Thyroid gland (tissue), 4 donors: ENCODE measurements at regions not wholly inside any gene's neighbourhood (a gene's known extent, or its start where the extent isn't known, plus 50 kb on each side); places are given as distances from the start of the nearest gene placed in this dataset.
"Not testable (repeated sequence)": the region's sequence is repeated elsewhere in the genome, so short reads cannot be mapped to it uniquely, and the experiment has no call there.

Source experiments
- DNase-seq, 2 donors: peaks; one replicate each; pipeline ENCODE4 v3.0.0-alpha.2; 2019
- H3K27ac ChIP-seq, 3 donors: fragments of 200-600 bp; sonication (generic); 1 replicate in 2 of 3; 2 replicates in 1 of 3; pipeline ENCODE4 v1.5.1; 2016 to 2019; ENCODE audit warnings: mild to moderate bottlenecking in 1 of 3, moderate library complexity in 1 of 3
- H3K27me3 ChIP-seq: fragments of 200-600 bp; sonication (generic); one replicate; pipeline ENCODE4 v1.5.1; 2019
- H3K36me3 ChIP-seq, 2 donors: fragments of 200-600 bp; sonication (generic); one replicate each; pipeline ENCODE4 v1.5.1; 2016 to 2019
- H3K4me1 ChIP-seq, 2 donors: fragments of 200-600 bp; sonication (generic); one replicate each; pipeline ENCODE4 v1.5.1; 2017 to 2019
- H3K4me3 ChIP-seq, 3 donors: fragments of 200-600 bp; sonication (generic); replicated peaks in 1 of 3; 1 replicate in 2 of 3; 2 replicates in 1 of 3; pipeline ENCODE4 v1.5.1; 2016; ENCODE audit warnings: mild to moderate bottlenecking in 1 of 3
- H3K9me3 ChIP-seq: fragments of 200-600 bp; sonication (generic); one replicate; pipeline ENCODE4 v1.5.1; 2017
- POLR2A ChIP-seq, 2 donors: fragments of 450-650 bp; IDR thresholded peaks; one replicate each; pipeline ENCODE4 v1.6.1; 2017; ENCODE audit warnings: antibody characterized with exemption in 2 of 2, mild to moderate bottlenecking in 2 of 2, moderate library complexity in 1 of 2
- WGBS, 2 donors: methylation state at CpG; one replicate each; pipeline ENCODE4 v1.1.5; 2017; 5-methylcytosine and 5-hydroxymethylcytosine counted together
- intact Hi-C: fragments of 100-400 bp; cut with DNase I; formaldehyde crosslinking; loops from one replicate; pipeline ENCODE4 v1.15.1; 2023
- TF ChIP-seq, protein P1 (sequence below), 6 experiments: fragments of 200-600 bp in 3 of 6; fragments of 450-650 bp in 3 of 6; sonication (generic) in 3 of 6; IDR thresholded peaks; one replicate each; pipeline ENCODE4 v1.5.1; 2016 to 2019; ENCODE audit warnings: antibody characterized with exemption in 6 of 6, mild to moderate bottlenecking in 2 of 6, inconsistent platforms in 1 of 6, moderate library complexity in 1 of 6

DNA sequence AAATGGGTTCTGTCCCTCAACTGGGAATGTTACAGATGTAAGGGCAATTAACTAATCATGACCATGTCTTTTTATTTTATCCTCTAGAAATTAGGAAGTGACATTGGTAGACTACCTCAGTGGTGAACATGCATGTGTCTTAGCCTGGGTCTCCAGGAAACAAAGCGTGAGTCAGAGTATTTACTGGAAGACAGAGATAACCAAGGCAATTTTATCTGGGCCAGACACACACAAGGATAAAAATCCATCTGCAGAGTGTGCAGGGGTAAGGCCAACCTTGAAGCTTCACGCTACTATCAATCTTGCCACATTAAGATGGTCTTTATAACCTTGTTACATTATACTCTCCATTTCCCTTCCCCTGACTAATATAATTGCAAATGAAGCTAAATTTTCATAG, 487.5 kb downstream of the SUCLG1 start:
- Histone ChIP-seq H3K9me3 (no peaks in the 10 kb centered on the region), H3K27me3 (no peaks in the 10 kb centered on the region), H3K4me1 (no peaks in the 10 kb centered on the region), H3K27ac (no peak overlapping the region), H3K4me3 (no peak overlapping the region), H3K36me3 (no peaks in the 10 kb centered on the region)
- intact Hi-C loops, result no loop called here
- DNase-seq, result no peak
- TF ChIP-seq, protein P1, sequence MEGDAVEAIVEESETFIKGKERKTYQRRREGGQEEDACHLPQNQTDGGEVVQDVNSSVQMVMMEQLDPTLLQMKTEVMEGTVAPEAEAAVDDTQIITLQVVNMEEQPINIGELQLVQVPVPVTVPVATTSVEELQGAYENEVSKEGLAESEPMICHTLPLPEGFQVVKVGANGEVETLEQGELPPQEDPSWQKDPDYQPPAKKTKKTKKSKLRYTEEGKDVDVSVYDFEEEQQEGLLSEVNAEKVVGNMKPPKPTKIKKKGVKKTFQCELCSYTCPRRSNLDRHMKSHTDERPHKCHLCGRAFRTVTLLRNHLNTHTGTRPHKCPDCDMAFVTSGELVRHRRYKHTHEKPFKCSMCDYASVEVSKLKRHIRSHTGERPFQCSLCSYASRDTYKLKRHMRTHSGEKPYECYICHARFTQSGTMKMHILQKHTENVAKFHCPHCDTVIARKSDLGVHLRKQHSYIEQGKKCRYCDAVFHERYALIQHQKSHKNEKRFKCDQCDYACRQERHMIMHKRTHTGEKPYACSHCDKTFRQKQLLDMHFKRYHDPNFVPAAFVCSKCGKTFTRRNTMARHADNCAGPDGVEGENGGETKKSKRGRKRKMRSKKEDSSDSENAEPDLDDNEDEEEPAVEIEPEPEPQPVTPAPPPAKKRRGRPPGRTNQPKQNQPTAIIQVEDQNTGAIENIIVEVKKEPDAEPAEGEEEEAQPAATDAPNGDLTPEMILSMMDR (IDR thresholded peaks at IDR 0.05), result no peak
- TF ChIP-seq POLR2A (IDR thresholded peaks at IDR 0.05), result no peak
- WGBS, 2 donors, result 82 to 91% methylated on average over 2 of the region's 2 CpGs

DNA sequence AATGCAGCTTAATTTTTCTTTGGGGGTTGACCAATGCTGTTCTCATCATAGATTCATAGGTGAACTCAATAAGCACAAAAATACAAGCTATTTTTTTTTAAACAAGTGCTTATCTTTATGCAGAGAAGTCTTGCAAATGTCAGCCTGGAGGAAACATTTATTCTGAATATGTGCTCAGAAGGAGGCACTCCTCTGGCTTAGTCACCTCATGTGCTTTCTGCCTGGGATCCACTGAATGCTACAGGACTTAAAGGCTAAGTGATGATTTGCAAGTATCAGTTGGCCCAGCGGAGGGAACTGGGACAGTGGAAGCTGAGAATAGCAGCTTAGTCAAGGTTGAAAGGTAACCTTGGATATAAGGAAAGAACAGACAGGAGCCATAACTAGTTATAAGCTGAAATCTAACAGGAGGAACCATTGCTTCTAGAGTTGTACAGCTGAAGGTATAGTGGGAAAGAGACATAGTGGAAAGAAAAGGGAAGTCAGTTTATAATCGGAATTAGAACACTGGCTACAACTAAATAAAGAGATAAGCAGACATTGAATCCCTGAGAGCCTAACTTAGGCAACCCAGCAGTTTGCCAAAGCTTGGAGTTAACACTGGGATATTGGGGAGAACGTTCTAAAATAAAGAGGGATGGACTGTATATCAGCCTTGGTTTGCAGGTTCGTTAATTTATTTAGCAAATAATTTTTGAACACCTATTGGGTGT, 488.7 kb downstream of the SUCLG1 start:
- H3K4me1 ChIP-seq, result no peaks in the 10 kb centered on the region
- H3K36me3 ChIP-seq, result no peaks in the 10 kb centered on the region
- H3K27me3 ChIP-seq, result no peaks in the 10 kb centered on the region
- intact Hi-C loops, result no loop called here
- WGBS, 2 donors, result 84 to 89% methylated on average over 4 of the region's 4 CpGs
- DNase-seq, result no peak
- H3K27ac ChIP-seq, result no peak overlapping the region
- no peak overlapping the region for H3K4me3 ChIP-seq
- H3K9me3 ChIP-seq, result no peaks in the 10 kb centered on the region
- no peak for TF ChIP-seq POLR2A (IDR thresholded peaks at IDR 0.05)
- TF ChIP-seq, protein P1 (IDR thresholded peaks at IDR 0.05), result no peak

DNA sequence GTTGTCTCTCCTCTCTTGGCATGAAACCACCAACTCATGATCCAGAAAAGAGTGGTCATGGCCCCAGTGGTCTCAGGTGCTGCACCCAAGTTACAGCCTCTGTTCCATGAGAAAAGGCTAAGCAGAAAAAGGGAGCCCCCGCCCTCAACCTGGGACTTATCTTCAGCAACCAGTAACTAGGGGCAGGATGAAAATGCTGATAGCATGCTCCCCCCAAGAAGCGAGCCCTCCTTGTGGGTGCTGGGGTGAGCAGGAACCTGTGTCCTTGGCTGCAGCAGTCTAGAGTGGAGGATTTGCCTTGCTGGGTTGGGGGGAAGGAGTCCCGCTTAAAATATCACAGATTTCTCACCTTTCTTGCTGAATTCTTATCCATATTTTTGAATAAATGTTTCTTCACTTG, 490.0 kb downstream of the SUCLG1 start:
- H3K27ac ChIP-seq, result no peak overlapping the region
- TF ChIP-seq, protein P1 (IDR thresholded peaks at IDR 0.05), result no peak
- no peak for TF ChIP-seq POLR2A (IDR thresholded peaks at IDR 0.05)
- DNase-seq, result no peak
- H3K4me3 ChIP-seq, result no peak overlapping the region
- H3K27me3 ChIP-seq, result no peaks in the 10 kb centered on the region
- H3K9me3 ChIP-seq, result no peaks in the 10 kb centered on the region
- intact Hi-C loops, result no loop called here
- H3K36me3 ChIP-seq, result no peaks in the 10 kb centered on the region
- 86 to 89% methylated on average over 3 of the region's 3 CpGs for WGBS, 2 donors
- H3K4me1 ChIP-seq, result no peaks in the 10 kb centered on the region

DNA sequence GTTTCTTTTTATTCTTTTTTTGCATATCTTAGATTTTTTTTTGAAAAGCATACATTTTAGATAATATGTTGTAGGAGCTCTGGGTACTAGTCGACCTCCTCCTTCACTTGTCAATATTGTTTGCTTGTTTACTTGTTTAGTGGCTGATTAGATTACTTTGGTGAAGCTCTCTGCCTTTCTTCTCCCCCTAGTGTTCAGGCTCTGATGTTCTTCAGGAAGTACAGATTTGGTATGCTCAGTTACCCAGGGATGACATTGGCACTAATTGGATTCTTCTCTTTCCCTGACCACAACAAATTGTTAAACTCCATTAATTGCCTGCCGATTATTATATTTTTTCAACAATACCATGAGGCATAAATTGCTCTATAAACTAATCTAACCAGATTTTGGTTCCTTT, 491.2 kb downstream of the SUCLG1 start:
- TF ChIP-seq, protein P1 (IDR thresholded peaks at IDR 0.05), result no peak
- TF ChIP-seq POLR2A (IDR thresholded peaks at IDR 0.05), result no peak
- intact Hi-C loops, result no loop called here
- H3K36me3 ChIP-seq, result no peaks in the 10 kb centered on the region
- H3K27me3 ChIP-seq, result no peaks in the 10 kb centered on the region
- no peak overlapping the region for H3K4me3 ChIP-seq
- DNase-seq, result no peak
- 53 to 64% methylated on average over 2 of the region's 2 CpGs for WGBS, 2 donors
- no peak overlapping the region for H3K27ac ChIP-seq
- no peaks in the 10 kb centered on the region for H3K9me3 ChIP-seq
- H3K4me1 ChIP-seq, result no peaks in the 10 kb centered on the region

DNA sequence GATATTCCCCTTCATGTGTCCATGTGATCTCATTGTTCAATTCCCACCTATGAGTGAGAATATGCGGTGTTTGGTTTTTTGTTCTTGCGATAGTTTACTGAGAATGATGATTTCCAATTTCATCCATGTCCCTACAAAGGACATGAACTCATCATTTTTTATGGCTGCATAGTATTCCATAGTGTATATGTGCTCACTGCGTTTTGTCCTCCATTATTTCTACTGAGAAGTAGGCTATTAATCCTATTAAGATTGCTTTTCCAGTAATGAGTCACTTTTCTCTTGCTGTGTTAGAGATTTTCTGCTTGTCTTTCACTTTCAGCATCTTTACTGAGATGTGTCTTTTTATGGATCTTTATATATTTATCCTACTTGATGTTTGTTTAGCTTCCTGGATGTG, 492.1 kb downstream of the SUCLG1 start:
- H3K9me3 ChIP-seq, H3K27ac ChIP-seq, H3K36me3 ChIP-seq, intact Hi-C loops, H3K27me3 ChIP-seq, H3K4me1 ChIP-seq, DNase-seq, H3K4me3 ChIP-seq: not testable (repeated sequence)
- WGBS, 2 donors, result 92 to 93% methylated on average over 3 of the region's 3 CpGs
